ENCODE measurements at regions not wholly inside any gene's neighbourhood (a gene's known extent, or its start where the extent isn't known, plus 50 kb on each side); places are given as distances from the start of the nearest gene placed in this dataset.

DNA sequence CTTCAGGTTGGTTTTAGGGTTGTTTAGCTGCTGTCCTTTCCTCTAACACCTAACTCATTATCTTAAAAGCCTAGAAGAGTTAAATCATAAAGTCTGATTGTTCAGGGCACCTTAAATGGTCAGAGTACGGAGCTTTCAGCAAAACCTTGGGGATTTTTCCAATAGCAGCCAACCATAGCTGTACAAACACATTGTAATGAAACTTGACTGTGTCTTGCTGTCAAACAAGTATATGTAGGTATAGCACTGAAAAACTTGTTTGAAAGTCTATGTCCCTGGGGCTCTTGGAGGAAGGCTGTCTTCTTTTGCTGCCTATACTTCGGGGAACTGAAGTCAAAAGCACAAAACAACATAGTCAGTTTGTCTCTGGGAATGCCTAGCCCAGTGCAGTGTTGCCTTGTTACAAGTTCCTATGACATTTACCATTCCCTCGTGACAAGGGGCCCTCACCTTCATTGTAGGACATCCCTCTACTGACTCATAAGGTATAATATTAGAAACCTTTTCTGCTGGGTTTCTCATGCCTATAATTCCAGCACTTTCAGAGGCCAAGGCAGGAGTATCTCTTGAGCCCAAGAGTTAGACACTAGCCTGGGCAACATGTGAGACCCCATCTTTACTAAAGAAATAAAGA lies 474.5 kb upstream of the NBEA start:
- no peak for DNase-seq (ENCODE audit: low read depth)

GRCh38 chr13:34469196-34469986 lies 472.7 kb upstream of the NBEA start:
- no peak for DNase-seq (ENCODE audit: low read depth)

DNA sequence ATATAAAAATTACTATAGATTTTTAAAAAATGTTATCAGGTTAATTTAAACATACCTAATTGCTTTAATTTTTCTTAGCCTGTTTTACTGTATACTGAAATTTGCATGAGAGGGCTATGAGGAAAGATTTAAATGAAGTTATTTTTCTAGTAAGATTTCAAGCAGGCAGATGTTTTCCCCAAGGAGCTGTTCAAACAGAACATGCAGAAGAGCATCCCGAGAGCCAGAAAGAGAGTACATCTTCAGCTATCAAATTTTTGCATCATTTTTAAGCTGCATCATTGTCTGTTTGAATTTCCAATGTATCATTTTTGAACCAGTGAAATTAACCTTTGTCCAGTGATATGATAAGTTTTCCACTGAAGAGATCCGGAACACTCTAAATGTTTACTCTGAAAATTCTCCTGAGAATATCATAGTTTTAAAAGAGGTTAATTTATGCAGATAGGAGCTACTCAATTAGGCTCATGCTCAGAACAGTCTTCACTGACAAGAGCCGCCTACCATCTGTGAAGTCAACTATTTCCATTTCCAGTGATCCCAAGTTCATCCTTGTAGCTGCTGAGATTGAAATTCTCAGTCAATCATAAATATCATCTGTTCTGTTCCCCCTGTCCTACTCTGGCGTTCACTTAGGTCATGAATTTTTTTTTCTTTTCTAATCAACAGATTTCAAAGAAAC lies 467.7 kb upstream of the NBEA start:
- no peak for DNase-seq (ENCODE audit: low read depth)

- no peak for DNase-seq (ENCODE audit: low read depth)
These were observed 463.7 kb upstream of the NBEA start for GRCh38 chr13:34478376-34478775.

GRCh38 chr13:34502011-34502410 lies 440.1 kb upstream of the NBEA start:
- no peak for DNase-seq (ENCODE audit: low read depth)

DNA sequence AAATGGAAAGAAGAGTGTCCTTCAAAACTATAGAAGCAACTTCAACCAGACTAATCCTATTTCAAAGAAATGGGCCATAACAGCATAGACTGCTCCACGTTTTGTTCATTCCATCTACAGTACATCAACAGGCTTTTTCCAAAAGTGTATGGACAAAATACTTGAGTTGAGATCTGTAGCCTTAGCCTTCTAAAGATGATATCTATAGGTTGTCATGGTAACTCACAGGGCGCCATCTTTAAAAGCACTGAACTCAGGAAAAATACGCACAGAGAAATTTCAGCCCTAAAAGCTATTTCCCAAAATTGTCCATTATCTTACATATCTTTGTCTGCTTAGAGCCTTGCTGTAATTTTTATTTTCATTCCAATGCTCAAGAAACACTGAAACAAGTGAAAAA lies 439.4 kb upstream of the NBEA start:
- no peak for DNase-seq (ENCODE audit: low read depth)

DNA sequence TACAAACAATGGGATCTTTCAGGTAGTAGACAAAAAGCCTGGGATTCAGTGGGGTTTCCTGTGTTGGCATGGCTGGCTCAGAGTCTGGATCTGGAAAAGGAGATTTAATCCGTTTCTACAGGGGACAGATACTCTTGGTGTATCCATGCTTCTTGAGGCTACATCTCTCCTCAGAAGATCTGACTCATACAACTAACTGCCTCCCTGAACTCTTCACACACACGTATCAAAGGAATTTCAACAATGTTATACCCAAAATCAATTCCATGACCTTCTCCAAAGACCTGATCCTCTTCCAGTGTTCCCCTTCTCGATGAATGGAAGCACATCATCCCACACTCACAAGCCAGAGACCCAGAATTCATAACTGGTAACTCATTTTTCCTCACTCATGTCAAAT lies 435.3 kb upstream of the NBEA start:
- DNase-seq (ENCODE audit: low read depth), result no peak

GRCh38 chr13:34507630-34508029 lies 434.4 kb upstream of the NBEA start:
- DNase-seq (ENCODE audit: low read depth), result no peak

- no peak for DNase-seq (ENCODE audit: low read depth)
These were observed 429.3 kb upstream of the NBEA start for GRCh38 chr13:34512817-34513216.

GRCh38 chr13:34513526-34513925 lies 428.5 kb upstream of the NBEA start:
- no peak for DNase-seq (ENCODE audit: low read depth)

DNA sequence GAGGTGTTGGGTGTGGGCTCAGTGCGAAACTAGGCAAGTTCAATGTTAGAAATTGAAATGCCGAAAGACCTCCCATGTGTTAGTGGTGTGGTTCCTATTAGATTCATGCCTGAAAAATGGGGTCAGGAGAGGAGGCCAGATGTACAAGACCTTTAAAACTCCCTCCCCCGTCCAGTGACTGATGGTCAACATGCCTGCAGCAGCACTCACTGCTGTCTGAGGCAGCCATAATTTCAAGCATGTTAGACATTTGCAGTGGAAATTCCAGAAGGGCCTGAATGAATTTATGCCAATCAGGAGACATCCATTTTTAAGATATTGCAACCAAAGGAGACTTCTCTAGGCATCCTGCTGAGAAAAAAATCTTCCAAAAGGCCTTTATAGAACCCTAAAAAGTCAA lies 426.9 kb upstream of the NBEA start:
- DNase-seq (ENCODE audit: low read depth), result no peak

- no peak for DNase-seq (ENCODE audit: low read depth)
These were observed 420.9 kb upstream of the NBEA start for GRCh38 chr13:34521171-34521570.

DNA sequence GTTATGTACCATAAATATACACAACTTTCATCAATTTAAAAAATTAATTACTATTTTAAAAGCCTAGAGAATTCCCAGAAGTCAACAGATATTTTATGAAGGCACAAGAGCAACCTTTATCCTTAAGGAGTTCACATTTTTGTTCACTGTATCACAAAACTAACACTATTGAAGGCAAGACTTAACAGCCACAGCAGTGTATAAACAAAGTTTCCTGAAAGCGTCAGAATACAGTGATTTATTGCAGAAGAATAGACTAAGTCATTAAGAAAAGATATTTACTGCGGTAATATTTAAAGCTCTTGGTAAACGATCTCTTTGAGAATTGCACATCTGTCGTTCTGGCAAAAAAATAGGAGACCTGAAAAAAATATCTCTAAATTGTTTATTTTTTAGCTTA lies 419.3 kb upstream of the NBEA start:
- DNase-seq (ENCODE audit: low read depth), result no peak

DNA sequence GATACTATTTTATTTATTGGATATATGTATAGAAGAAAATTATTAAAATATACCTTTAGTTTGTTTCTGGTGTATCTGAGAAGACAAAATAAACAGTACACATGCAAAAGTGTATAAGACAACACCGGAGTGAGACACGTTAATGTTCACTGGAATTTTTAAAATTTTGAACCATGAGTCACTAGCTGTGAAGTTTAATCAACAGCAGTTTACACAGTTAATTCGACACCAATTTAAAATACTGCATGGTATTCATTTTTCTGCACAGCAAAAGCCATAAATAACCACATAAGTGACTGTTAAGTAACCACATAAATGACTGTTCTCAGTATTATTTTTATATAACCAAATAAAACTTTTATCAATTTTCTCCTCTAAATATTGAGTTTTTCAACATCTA lies 418.7 kb upstream of the NBEA start:
- DNase-seq (ENCODE audit: low read depth), result no peak

GRCh38 chr13:34533941-34534340 lies 408.1 kb upstream of the NBEA start:
- no peak for DNase-seq (ENCODE audit: low read depth)

- no peak for DNase-seq (ENCODE audit: low read depth)
These were observed 399.7 kb upstream of the NBEA start for GRCh38 chr13:34542321-34542720.

DNA sequence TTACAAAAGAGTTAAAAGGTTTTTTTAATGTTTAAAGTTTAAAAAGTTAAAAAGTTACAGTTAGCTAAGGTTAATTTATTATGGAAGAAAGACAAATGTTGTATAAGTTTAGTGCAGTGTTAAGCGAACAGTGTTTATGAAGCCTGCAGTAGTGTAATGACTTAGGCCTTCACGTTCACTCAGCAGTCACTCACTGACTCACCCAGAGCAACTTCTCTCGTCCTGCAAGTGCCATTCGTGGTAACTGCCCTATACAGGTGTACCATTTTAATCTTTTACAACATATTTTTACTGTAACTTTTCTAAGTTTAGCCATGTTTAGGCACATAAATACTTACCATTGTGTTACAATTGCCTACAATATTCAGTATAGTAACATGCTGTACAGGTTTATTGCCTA lies 398.2 kb upstream of the NBEA start:
- no peak for DNase-seq (ENCODE audit: low read depth)

DNA sequence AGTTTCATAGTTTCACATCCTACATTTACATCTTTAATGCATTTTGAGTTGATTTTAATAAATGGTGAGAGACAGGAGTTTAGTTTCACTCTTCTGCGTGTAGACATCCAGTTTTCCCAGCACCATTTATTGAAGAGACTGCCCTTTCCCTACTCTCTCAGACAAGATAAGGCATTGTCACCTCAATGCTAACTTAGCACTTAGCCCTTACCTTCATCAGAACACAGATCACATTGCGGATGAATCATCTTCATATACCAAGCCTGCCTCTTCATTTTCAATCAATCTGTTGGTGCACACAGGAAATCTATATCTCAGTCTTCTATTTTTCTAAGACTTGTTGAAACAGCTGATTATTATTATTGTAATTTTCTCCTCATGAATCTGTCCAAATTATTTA lies 396.6 kb upstream of the NBEA start:
- no peak for DNase-seq (ENCODE audit: low read depth)

DNA sequence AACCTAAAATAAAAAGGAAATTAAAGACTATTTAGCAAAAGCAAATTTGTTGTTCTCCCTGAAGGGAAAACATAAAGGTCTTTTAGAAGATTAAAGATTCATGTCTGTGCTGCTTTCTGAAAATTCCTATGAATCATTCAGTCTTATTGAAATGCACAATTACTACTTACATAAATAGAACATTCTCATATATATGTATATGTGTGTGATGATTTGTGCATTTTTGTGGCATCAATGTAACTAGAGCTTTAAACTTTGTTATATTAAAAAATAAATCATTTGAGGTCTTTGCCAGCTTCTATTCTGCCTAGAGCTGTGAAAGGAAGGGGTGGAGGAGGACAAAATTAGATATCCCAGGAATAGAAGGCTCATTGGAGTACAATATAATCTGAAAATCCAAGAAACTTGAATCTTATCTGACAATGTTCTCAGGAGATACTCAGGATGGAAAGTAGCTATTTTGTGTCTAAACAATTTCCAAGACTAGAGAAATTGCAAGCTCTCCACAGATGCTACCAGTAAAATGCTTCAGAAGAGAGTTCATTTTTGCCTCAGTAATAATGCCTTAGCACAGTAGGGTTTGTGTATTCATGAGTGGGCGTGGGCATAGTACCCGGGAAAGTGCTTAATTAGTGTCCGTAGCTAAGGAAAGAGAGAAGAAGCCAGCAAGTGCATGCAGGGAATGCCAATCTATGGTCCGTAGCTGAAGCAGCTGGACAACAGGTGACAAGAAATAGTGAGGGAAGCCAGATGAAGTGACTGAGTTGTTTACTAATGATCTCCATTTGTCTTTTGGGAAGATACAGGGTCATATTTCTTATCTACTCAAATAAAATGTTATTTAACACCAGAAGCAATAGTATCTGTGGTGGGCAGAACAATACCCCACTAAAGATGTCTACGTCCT lies 395.5 kb upstream of the NBEA start:
- DNase-seq (ENCODE audit: low read depth), result no peak

DNA sequence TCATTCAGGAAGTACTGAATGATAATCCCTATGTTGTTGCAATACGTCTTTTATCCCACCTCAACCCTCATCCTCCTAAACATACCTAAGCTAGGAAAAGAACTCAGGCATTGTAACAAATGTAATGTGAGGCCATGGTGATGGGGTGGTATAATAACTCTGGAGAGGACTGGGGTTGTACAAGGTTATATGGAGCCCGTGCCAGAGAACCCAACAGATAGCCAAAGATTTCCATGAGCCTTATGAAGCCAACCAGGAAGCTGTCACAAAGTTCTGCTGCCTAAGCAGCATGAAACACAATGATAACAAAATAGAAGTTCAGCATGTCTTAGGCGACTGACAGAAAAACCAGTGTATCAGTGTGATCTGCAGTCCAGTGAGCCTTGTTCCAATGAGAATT lies 394.1 kb upstream of the NBEA start:
- no peak for DNase-seq (ENCODE audit: low read depth)

DNA sequence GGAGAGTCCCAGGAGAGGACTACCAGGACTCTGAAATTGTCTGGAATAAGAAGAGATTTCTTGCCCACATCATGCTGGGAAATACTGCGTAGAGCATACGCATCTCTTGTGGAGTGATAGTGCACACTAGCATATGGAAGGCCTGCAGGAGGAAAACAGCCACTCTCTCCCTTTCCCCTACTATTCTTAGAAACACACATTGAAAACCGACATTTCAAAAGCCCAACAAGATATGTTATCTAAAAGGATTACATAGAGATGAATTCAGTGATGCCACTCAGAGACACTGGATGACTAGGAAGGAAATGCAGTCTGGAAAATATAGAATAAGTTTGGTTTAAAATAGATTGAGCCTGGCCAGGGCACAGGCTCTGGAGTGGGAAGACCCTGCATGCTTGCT lies 388.7 kb upstream of the NBEA start:
- DNase-seq (ENCODE audit: low read depth), result no peak

DNA sequence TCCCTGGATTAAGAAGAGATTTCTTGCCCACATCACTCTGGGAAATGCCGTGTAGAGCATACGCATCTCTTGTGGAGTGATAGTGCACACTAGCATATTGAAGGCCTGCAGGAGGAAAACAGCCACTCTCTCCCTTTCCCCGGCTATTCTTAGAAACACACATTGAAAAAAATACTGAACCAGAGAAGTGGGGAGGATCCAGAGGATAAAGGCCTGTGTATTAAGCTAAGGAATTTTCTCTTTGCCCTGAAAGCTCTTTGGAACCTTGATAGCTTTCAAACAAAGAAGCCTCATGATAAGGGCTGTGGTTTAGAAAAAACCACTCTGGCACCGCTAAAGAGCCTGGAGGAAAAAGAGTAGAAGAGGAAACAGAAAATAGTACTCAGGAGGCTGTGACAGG lies 386.1 kb upstream of the NBEA start:
- DNase-seq (ENCODE audit: low read depth), result no peak
